Transverse colon (tissue), 1 donor: ENCODE measurements at regions not wholly inside any gene's neighbourhood (a gene's known extent, or its start where the extent isn't known, plus 50 kb on each side); places are given as distances from the start of the nearest gene placed in this dataset.

Experiments
- EP300 ChIP-seq: sonication (generic); formaldehyde crosslinking; IDR thresholded peaks from one replicate; pipeline ENCODE4 v1.6.1; 2017; ENCODE audit warnings: antibody characterized with exemption, low read depth
- POLR2A ChIP-seq: fragments of 450-650 bp; IDR thresholded peaks from one replicate; pipeline ENCODE4 v1.6.1; 2016; ENCODE audit warnings: antibody characterized with exemption, mild to moderate bottlenecking, moderate library complexity

DNA sequence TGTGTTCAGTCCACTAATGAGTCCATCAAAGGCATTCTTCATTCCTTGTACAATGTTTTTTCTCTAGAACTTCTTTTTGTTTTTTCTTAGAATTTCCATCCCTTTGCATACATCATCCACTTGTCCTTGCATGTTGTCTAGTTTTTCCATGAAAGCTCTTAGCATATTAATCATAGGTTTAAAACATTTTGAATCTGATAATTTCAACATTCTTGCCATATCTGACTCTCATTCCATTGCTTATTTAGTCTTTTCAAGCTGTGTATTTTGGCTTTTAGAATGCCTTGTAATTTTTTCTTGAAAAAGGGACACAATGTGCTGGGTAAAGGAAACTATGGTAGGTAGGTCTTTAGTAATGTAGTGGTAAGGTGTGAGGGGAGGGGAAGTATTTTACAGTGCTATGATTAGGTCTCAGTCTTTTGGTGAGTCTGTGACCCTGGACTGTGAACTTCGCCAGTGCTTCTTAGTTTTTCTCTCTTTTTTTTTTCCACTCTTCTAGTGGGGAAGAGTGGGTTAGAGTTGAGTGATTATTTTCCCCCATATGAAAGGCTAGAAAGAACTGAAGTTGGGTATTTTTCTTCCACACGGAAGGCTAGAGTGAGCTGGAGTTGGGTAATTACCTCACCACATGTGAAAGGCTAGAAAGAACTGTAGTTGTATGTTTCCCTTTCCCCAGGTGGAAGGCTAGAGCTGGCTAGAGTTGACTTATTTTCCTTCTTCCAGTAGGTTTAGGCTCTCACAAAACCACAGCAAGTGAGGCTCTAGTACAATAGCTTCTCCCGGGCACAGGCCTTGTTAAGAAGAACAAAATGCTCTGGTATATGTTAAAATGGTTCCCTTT is 172.1 kb downstream of the SNX18 start:
- TF ChIP-seq POLR2A, result no peak
- no peak for TF ChIP-seq EP300
